Stimulated activated CD8-positive, alpha-beta memory T cell treated with anti-CD3 and anti-CD28 coated beads, Interleukin-2, amount 100 ng/mL, for 48 hours (primary cell): ENCODE measurements at regions not wholly inside any gene's neighbourhood (a gene's known extent, or its start where the extent isn't known, plus 50 kb on each side); places are given as distances from the start of the nearest gene placed in this dataset.

Experiments
- DNase-seq, 2 donors: peaks; one replicate each; pipeline ENCODE4 v3.0.0-alpha.2; 2020; ENCODE audit warnings: low read depth in 2 of 2

GRCh38 chr1:224846119-224846907 is 83.2 kb upstream of the DNAH14 start:
- DNase-seq = no peak

- DNase-seq = no peak
These were observed 79.0 kb upstream of the DNAH14 start for GRCh38 chr1:224850446-224850845.

DNA sequence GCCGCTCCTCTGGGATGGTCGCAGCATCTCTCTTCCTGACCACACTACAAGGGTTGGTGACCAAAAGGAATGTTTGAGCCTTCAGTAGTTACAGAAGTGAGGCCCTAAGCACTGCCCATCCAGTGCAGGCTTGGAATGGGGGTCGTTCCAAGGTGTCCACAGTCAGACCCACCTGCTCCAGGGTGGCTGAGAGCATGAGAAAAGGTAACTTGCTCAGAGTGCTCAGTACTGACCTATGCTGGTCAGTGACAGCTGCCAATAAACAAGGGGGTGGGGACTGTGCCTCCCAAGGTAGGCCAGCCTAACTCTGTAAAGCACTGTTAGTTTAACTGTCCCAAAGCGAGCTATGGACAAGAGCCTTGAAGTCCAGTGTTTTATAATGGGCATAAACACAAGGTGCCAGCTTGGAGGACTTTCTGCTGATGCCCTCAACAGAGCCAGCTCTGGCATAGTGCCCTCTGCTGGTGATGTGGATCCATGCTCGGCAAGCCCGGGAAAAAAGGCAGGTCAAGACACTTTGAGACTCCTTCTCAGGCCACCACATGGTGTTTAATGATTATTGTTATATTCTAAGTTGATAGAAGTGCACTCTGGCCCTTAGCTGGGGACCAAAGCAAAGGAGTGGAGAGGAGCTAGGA is 78.1 kb upstream of the DNAH14 start:
- DNase-seq = peak; percentile 20 to 37

GRCh38 chr1:224851848-224852261 is 77.6 kb upstream of the DNAH14 start:
- no peak for DNase-seq

GRCh38 chr1:224852901-224853568 is 76.4 kb upstream of the DNAH14 start:
- DNase-seq = no peak

- DNase-seq = no peak
These were observed 72.5 kb upstream of the DNAH14 start for GRCh38 chr1:224856973-224857372.

DNA sequence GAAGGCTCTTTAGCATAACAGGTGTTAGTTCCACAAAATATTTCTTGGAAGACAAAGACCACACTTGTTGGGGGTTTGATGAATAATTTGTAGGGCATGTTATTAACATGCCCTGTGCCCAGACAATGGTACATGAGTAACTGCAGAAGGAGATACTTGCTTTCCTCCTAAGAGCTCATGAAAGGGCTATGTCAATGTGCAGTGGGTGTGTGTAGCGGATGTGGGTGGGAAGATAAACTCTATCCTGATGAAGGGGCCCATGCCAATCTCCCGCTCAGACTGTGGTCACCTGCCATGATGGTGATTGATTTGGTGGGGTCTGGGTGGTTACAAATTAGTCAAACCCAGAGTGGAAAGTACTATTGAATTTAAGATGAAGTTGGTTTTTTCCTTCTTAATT is 69.8 kb upstream of the DNAH14 start:
- peak in 1 of 2 donors; percentile 5 for DNase-seq

DNA sequence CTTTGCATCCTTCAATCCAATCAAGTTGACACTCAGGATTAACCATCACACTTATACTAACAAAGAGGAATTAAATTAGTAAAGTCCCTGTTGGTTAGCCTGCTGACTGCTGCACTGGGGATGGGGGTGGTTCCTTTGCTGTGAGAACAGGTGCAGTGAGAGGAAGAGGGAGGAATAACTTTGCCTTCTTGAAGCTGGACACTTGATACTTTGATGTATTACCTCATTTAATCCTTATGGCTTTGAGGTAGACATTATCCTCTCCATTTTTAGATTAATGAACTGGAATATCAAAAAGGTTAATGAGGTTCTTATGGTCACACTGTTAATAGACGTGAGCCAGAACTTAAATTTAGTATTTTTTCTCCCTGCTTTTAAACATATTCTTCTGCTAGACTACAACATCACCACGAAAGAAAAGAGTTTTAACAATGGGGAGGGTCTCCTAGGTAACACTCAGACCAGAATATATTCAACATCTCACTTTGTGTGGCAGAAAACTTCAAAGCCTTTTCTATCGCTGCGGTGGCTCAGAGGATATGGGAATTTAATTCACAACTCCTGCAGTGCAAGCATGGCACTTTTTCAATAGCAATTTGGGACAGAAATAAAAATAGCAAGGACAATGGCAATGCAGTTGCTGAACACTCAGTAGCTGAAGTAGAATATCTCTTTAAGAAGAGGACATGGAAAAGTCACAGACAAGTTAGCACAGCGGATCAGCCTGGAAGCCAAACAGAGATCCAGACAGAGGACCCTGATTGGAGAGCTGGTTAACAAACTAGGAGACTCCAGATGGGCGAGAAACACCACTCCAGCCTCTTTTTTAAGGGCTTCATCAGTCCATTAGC is 68.8 kb upstream of the DNAH14 start:
- DNase-seq = no peak

GRCh38 chr1:224861339-224861716 is 68.1 kb upstream of the DNAH14 start:
- DNase-seq = no peak

DNA sequence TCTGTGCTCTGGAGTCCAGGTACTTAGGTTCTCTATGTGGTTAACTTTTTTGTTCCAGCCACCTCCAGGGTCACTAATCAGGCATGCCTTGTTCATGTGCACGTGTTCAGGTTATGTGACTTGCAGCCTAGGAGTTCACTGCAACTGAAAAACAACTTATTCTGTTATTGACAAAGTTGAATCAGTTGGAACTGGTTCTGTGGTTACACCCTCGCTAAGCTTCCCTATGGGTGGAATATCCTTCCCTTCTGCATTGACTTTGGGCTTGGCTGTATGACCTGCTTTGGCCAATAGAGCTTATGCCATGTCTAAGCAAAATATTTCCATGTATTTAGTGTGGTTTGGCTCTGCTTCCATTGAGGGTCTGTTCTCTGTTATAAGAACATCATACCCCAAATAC is 66.0 kb upstream of the DNAH14 start:
- DNase-seq = no peak

DNA sequence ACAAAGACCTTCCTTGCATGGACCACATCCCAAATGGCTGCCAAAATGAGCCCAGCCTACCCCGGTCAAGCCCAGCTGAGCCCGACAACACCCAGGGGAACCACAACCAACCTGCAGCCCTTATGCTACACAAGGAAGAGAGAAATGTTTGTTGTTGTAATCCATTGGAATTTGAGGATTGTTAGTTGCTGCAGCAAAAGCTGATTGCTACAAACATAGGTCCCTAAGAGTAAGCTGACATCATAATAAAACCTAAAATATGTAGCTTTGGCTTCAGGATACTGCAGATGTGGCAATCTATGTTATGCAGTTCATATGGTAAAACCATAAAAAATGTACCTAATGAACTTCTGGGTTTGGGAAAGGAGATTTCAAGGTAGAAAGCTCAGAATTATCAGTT is 65.5 kb upstream of the DNAH14 start:
- no peak for DNase-seq

DNA sequence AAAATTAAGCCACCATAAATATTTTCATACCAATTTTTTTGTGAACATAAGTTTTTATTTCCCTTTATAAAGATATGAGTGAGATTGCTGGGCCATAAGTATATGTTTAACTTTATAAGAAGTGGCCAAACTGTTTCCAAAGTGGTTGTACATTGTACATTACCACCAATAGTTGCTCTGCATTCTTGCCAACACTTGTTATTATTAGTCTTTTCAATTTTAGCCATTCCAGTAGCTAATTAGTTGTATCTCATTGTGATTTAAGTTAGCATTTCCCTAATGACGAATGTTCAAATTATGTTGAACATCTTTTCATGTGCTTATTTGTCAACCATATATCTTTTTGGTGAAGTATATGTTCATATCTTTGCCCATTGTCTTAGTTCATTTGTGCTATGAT is 64.0 kb upstream of the DNAH14 start:
- no peak for DNase-seq

DNA sequence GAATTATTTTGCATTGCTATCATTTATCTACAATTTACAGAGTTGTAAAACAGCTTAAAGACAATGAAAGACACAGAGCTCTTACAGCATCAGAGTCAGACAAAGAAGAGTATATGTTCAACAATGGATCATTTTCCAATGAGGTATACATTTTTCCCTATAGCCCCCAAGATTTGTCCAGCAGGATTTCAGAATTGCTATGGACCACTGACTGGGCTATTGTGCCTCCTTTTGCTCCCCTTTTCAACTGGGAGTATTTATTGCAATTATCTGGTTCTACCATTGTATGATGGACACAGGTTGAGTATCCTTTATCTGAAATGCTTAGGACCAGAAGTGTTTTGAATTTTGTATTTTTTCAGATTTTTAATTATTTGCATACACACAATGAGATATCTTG is 62.5 kb upstream of the DNAH14 start:
- DNase-seq = no peak

- DNase-seq = no peak
These were observed 61.8 kb upstream of the DNAH14 start for GRCh38 chr1:224867715-224868114.

DNA sequence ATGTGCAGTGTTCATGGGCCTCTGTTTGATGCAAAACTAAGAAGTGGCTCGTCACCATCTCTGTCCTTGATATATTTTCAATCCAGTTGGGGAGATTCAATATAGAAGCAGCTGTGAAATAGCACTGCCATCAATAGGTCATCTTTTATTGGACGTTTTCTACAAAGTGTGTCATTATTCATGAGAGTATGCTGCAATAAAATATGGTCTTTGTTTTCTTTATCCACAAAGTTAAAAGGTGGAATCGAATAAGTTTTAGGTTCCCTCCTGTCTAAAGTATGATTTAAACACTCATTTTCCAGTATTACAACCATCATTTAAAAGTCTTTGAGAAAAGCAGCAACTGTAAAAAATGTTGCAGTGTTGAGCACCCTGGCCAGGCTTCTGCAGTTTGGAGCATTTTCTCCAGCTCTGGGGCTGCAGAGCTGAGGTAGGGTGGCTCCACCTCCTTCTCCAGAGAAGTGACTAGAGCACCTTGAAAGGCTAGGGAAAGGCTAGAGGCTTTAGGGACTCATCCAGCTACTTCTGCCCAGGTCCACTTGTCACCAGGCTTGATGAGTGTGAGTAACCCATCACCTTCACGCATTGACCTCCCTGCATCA is 56.5 kb upstream of the DNAH14 start:
- no peak for DNase-seq

- DNase-seq = no peak
These were observed 55.8 kb upstream of the DNAH14 start for GRCh38 chr1:224873434-224874369.

DNA sequence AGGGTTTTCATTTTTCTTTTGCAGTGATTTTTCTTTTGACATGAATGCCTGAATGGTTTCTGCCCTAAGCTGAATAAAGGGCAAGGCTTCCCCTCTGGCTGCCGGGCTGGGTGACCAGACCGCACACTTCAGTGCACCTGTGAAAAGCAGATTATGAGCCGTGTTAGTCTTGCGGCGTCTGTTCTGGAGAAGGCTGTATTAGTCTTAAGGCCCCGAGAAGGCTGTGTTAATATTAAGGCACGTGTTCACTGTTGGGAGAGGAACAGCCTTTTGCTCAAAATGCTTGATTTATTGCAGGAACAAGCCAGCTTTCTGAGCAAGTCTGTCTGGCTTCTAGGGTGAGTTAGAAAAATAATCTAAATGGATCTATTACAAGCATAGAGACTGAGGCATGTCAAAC is 54.7 kb upstream of the DNAH14 start:
- DNase-seq = no peak

DNA sequence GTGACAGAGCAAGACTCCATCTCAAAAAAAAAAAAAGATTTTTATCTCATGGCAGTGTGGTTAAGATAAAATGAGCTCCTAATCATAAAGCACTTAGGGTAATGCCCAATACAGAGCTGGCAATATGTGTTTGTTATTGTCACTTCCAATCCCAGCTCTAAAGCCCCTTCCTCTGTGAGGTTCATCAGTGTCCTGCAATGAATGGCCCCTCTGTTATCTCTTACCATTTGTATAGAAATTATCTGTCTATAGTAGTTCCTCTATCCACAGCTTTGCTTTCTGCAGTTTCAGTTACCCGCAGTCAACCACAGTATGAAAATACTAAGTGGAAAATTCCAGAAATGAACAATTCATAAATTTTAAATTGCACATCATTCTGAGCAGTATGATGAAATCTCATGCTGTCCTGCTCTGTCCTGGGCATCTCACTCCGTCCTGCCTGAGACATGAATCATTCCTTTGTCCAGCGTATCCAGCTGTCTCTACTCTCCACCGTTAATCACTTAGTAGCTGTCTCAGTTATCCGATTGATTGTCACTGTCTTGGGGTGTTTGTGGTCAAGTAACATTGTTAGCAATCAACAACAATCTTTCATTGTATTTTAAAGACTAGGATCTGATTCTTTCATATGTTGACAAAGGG is 50.2 kb upstream of the DNAH14 start:
- DNase-seq = no peak
